HG03045 (cell line): ENCODE measurements at regions not wholly inside any gene's neighbourhood (a gene's known extent, or its start where the extent isn't known, plus 50 kb on each side); places are given as distances from the start of the nearest gene placed in this dataset.
"Not testable (repeated sequence)": the region's sequence is repeated elsewhere in the genome, so short reads cannot be mapped to it uniquely, and the experiment has no call there.

Experiments used
- ATAC-seq: cut with Tn5 transposase; IDR thresholded peaks from one replicate; pipeline ENCODE4 v1.9.1; 2021; ENCODE audit warnings: mild to moderate bottlenecking, moderate library complexity; ENCODE audit not compliant: unreplicated experiment

DNA sequence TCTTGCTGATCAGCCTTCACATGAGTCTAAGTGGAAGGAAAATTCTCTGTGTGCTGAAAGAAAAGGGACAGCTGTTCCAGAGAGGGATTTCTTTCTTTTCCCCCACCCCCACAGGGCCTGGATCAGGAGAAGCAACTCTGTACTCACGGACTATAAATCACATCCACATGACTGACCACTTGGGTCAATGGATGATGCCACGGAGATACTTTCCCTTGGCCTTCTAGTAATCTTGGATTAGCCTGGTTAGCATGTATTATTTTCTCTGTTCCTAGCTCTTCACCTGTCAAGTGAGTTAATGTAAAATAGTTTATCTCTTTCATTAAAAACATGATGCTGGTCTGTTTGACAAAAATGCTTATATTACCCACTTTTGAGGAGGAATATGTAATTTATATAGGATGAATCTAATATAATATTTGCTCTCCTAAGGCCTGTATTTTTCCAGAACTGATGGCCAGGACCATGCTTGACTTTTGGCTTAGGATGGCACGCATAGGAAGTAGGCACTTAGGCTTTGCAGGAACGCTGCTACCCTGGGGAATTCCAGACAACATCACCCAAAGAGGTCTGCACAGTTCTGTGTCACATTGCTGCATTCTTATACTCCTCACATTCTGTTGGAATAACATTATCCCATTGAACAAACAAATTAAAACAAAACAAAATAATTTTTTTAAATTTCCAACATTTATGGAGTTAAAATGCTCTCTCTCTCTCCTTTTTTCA lies 892.1 kb downstream of the TLE1 start:
- no peak for ATAC-seq

DNA sequence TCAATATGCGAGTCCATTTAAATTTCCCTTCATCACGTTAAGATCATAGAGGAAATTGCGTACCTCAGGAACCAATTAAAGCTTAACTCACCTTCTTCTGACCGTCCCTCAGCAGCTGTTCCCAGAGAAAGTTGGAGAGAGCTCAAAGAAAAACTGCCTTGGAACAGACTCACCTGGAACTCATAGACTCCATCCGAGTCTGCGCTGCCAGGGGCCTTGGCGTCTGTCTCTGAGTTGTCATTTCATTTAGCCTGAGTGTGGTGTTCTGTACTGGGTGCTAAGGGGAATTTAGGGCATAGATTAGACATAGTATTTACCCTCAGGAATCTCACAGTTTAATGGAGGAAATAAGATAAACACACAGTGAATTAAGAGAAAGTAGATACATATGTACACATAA lies 892.7 kb downstream of the TLE1 start:
- ATAC-seq = no peak

DNA sequence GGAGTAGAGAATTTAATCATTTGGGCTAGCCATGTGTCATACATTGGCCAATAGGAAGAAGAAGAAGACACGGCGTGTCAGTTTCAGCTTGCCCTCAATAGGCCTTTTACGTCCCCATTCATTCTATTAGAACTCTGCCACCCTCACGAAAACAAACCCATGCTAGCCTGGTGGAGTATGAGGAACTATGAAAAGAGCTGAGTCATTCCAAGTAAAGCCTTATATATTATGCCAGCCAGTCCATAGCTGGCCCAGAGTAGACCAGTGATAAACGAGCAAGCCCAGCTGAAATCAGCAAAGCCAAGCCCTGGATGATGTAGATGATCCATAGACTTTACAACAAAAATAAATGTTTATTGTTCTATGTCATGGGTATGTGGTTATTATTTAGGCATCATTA lies 895.1 kb downstream of the TLE1 start:
- no peak for ATAC-seq

DNA sequence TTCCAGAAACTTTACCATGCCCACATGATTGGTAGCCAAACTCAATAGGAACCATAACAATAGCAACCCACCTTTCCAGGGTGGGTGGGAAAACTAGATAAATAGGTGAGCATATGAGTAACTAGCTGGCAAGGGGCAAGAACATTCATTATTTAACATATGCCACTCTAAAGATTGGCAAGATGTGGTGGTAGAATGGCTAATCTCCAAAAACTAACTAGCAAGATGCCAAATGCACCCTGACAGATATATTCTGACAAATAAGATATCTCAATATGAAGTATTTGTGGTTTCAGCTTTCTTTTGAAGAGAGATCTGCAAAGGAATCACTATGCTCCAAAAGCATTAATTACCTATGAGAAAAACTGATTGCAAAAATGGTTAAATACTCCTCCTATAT lies 895.6 kb downstream of the TLE1 start:
- ATAC-seq = no peak

DNA sequence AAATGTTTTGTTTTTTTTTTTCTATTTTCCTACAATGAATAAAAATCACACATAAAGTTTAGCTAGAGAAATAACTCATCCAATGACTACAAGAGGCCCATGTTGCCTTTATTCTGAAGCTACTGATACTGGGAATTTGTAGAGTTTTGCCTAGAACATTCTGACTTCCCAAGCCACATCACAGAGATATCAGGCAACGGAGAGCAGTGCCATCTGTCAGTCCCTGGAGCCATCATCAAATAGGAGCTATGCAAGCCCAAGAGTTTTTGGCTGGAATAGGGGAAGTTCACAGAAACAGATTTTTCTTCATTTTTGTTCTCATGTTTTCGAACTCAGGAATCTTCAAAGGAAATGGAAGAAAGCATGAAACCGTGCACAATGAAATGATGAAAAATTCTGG lies 896.6 kb downstream of the TLE1 start:
- no peak for ATAC-seq

DNA sequence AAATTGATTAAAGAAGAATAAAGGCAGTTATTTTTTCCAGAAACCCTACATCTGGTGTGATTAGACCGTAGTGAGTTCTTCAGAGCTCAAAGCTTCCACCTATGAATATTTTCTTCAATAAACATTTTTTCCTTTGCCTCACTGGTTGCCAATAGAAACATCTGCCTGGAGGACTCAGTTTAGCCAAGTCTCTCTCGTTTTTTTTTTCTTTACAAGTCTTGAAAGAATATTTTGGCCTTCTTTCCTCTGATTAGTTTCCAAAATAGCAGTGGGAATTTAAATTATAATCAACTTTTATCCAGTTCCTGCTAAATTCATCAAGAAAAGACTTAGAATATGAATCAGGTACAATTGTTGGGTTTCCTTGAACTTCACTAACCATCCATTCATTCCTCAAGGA lies 897.5 kb downstream of the TLE1 start:
- ATAC-seq = no peak

DNA sequence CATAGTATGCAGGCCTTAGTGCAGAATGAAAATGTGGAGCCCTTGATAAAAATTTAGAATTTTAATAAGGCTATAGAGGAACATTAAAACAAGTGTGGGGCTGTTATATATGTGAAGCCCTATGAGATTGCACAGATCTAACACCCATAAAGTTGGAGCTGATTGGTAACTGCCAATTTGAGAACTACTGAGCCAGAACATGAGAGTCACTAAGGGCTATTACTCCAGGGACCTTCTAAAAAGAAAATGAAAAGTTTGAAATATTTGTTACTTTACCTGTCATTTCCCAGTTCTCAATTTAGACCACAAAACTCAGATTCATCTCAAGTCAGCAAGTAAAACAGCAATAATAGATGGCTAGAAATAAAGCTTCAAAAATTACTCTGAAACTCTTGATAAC lies 898.6 kb downstream of the TLE1 start:
- no peak for ATAC-seq

DNA sequence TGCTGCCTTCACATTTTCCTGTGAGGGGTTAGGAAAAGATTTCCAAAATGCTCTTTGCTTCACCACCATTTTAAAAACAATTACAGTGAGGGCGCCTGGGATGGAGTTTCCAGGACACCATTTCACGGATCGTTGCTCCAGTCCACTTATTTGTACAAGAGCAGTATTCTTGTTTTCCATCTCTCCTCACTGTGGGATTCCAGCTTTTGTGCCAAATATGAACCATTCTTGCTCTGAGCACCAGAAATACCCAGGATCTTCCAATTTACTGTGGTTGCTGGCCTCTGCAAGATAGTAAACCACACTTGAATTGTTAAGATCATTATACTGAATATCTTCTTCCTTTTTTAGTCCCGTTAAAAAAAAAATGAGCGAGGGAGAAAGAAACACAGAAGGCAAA lies 899.5 kb downstream of the TLE1 start:
- no peak for ATAC-seq

DNA sequence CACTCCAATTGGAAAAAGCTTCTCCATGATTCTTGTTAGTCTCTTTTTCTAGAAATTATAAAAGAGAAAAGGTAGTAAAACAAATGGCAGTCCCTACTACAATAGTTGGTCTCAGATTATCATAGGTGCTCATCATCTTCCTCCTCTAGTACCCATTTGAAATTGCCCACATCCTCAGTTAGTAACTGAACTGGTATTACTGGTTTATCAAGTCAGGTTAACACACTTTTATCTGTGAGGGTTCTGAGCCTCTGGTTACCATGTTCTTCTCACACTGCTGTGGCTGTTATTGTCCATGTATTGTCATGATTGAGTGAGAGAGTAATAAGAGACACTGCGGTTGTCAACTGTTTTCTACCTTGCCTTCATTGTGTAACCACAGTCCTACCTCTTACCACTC lies 901.7 kb downstream of the TLE1 start:
- no peak for ATAC-seq

DNA sequence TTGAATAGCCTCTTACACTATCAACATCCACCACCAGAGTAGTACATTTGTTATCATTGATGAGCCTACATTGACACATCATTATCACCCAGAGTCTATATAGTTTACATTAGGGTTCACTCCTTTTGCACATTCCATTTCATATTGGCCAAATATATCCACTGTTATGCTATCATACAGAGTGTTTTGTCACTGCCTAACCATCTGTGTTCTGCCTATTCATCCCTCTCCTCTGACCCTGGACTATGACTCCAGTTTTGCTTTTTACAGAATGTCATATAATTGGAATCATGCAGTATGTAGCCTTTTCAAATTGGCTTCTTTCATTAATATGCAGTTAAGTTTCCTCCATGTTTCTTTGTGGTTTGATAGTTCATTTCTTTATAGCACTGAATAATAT lies 904.7 kb downstream of the TLE1 start:
- no peak for ATAC-seq

DNA sequence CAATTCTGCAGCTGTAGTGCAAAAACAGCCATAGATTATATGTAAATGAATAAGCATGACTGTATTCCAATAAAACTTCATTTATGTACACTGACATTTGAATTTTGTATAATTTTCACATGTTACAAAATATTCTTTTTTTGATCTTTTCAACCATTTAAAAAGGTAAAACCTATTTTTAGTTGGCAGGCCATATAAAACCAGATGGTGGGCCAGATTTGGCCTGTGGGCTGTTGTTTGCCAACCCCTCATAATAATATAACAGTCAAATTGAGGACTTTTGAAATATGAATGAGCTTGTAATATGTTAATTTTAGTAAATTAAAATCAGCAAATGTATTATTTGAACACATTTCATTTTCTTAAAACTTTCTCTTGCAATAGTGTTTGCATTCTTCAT lies 913.4 kb downstream of the TLE1 start:
- ATAC-seq = no peak

DNA sequence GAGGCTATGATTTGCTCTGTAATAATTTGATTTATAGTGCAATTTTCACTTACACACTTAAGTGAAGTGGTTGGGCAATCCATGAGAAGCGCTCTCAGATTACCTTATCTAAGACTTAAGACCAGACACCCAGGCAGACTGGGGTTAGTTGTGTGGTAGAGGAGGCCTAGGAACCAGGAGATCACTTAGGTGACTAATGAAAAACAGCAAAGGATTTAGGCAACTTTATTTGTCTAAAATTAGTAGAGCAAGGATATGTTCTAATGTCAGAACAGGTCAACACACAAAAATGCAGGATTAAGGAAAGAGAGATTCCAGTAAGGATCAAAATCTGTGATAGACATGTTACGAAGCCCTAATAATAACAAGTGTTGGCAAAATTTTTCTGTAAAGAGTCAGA lies 913.8 kb downstream of the TLE1 start:
- no peak for ATAC-seq

DNA sequence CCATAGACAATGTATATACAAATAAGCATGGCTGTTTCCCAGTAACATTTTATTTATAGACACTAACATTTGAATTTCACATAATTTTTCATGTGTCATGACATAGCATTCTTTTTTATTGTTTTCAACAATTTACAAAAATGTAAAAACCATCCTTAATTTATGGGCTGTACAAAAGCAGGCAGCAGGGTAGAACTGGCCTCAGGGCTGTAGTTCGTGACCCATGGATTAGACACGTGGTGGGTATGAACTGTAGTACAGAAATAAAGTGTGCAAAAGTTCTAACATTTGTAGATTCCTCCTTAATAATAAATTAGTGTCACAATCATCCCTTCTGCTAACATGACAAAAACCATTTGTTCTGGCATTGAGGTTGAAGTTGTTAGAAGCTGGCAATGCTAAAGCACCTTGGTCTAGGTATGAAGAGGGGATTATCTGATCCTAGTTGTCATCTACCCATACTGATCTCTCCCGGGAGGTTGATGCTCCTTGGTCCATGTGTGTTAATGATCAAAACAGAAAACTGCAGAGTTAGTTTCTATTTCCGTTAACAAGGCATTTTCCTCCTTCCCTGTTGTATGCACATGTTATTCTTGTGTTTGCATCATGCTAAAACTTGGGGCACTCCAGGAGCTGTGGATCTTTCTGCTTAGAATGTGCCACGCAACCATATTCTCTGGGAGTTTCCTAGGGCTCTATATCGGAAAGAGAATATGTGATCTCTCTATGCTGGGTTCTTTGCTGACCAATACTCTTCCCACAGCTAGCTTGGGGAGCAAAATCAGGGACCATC lies 917.6 kb downstream of the TLE1 start:
- ATAC-seq = no peak

DNA sequence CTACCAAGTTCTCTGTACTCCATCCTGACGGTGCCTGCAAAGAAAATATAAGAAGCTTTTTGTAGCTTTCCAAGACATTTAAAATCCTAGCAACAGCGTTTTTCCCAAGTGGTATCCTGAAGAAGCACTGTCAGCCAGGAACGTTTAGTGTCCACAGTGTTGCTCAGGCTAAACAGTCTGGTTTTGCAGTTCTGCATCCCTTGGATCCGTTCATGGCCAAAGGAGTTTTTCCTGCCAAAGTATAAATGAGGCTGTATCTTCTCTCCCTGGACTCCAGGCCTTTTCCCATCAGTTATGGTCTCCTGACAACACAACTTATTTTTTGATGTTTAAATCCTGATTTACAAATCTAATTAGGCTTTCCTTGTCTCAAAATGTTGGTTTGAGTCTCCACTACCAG lies 925.8 kb downstream of the TLE1 start:
- ATAC-seq = no peak

DNA sequence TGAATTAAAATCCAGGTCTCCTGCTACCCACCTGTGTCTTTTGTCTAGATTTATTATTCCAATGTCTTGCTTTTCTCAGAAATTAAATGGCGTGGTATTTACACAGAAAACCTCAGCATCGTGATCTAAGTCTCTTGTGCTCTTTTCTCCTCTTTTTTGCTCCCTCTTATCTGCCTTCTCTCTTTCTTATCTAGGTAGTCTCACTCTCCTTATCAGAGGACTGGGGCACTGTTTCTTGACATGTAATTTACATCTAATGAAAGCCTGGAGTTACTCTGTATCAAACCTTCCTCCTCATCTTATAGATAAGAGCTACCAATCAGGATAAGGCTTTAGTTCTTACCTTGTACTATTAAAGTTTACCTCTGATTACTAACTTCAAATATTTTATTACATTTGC lies 933.8 kb downstream of the TLE1 start:
- ATAC-seq = no peak

DNA sequence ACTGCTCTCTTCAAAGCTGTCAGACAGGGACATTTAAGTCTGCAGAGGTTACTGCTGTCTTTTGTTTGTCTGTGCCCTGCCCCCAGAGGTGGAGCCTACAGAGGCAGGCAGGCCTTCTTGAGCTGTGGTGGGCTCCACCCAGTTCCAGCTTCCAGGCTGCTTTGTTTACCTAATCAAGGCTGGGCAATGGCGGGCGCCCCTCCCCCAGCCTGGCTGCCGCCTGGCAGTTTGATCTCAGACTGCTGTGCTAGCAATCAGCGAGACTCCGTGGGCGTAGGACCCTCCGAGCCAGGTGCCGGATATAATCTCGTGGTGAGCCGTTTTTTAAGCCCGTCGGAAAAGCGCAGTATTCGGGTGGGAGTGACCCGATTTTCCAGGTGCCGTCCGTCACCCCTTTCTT lies 942.3 kb downstream of the TLE1 start:
- ATAC-seq = not testable (repeated sequence)

DNA sequence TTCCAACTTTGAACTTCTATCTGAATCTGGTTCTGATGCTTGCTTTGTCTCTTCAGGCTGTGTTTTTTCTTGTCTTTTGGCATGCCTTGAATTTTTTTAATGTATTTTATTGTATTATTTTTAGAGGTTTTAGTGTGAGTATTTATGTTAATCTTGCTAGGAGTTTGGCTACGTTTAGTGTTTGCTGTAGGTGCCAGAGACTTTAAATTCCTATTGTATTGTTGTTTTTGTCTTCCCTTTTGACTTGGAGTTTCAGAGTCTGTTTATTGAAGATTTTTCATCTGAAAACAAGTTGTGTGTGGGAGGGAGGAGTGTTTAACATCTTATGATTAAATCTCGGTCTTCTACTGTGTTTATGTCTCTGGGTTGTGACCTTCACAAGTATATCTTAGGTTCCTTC lies 956.8 kb downstream of the TLE1 start:
- ATAC-seq = no peak

DNA sequence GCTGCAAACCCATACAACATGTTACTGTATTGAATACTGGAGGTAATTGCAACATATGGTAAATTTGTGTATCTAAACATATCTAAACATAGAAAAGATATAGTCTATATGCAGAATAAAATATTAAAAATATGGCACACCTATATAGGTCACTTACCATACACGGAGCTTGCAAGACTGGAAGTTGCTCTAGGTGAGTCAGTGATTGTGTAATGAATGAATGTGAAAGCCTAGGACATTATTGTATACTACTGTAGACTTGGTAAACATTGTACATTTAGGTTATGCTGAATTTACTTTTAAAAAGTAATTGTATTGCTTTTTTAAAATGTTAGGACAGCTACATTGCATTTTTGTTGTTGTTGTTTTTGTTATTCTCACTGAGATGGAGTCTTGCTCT lies 968.8 kb downstream of the TLE1 start:
- ATAC-seq = no peak

DNA sequence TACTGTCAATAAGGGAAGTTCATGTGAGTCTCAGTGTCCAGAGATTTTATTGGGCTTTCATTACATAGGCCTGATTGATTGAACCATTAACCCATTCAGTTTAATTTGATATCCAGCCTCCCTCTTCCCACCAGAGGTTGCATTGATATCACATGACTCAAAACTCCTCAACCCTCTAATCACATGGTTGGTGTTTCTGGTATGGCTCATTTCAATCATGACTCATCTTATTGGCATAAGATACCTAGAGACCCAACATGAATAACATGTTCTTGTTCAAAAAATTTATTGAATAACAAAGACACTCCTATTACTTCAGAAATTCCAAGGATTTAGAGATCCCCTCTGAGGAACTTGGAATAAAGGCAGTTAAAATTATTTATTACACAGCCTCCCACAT lies 982.2 kb downstream of the TLE1 start:
- ATAC-seq = no peak

DNA sequence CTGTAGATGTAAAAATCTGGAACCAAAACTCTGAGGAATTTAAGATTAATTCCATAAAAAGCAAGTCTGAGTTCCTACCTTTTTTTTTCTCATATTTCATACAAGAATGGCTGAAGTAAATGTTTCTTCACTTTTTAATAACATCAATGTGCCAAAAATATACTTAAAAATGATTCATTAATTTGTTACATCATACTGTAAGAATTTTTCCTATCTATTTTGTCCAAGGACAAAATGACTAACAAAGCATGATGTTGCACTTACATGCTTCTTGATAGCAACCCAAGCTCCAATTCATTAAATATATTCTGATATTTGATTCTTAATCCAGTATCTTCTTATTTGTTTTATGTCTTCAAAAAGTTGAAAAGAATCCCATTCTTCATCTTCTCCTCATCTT lies 988.3 kb downstream of the TLE1 start:
- ATAC-seq = no peak

DNA sequence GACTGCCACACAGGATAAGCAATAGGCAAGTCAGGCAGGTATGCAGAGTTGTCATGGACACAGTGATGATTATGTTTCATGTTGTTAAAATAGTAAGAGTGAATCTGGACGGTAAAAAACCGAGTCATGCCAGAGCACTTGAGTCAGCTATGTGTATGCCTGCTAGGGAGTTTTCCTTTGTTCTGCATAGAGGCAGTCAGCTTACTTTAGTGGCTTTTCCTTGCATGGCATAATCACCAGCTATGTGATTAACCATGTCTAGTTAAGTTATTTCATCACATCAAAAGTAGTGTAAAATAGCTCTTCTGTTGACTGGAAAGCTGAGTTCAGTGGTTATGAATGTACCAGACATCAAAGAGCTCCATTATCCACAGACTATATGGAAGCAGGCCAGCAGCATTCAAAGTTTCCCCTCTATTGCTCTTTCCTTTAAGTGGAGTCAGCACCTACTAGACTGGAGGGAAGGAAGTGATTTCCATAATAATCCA lies 989.8 kb downstream of the TLE1 start:
- ATAC-seq = no peak

DNA sequence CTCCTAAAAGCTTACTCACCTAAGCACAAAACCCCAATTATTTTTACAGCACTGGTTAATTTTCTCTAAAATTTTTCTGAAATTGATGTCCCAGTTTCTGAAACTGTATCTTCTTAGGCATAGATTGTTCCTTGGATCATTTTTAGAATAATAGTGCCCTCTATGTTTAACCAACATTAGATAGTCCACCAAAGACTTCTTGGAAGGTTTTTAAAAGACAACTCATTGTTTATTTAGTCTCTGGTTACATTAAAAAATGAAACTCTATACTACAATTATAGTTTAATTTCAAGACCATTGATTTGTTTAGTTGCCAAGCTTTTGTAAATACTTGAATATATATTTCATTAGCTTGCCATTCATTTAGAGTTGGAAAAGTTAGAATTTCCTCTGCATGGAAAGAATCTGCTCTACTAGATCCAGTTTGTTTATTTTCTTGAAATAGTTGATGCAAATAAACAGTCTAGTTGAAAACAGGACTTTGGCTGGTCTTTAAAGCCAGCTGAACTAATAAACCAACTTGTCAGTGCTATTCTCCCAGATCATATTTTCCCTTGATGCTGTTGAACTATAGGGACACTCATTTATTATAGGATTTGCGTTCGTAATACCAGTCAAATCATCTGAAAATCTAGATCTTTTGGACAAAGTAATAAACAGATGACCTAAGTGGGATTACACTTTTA lies 990.5 kb downstream of the TLE1 start:
- ATAC-seq = no peak
